Mesothelial cell of epicardium (in vitro differentiated cells): ENCODE measurements at regions not wholly inside any gene's neighbourhood (a gene's known extent, or its start where the extent isn't known, plus 50 kb on each side); places are given as distances from the start of the nearest gene placed in this dataset.

Experiments
- DNase-seq, 2 experiments: peaks; one replicate each; pipeline ENCODE4 v3.0.0; 2021; ENCODE audit warnings: low spot score in 2 of 2; ENCODE audit not compliant: unreplicated experiment in 2 of 2
- H3K27ac Mint-ChIP-seq: 2 replicates; pipeline ENCODE4 v1.8.0; 2021; ENCODE audit warnings: mixed read lengths
- H3K27me3 Mint-ChIP-seq: 2 replicates; pipeline ENCODE4 v1.8.0; 2021; ENCODE audit warnings: low read depth, mixed read lengths
- H3K36me3 Mint-ChIP-seq: 2 replicates; pipeline ENCODE4 v1.8.0; 2021; ENCODE audit warnings: mixed read lengths
- H3K4me1 Mint-ChIP-seq: 2 replicates; pipeline ENCODE4 v1.8.0; 2021; ENCODE audit warnings: mixed read lengths
- H3K4me3 Mint-ChIP-seq: 2 replicates; pipeline ENCODE4 v1.8.0; 2021; ENCODE audit warnings: mild to moderate bottlenecking, moderate library complexity, mixed read lengths
- H3K9me3 Mint-ChIP-seq: 2 replicates; pipeline ENCODE4 v1.8.0; 2021; ENCODE audit warnings: mixed read lengths
- TF ChIP-seq, protein P1 (sequence below): fragments of 200-600 bp; sonication (generic); IDR thresholded peaks from one replicate; pipeline ENCODE4 v1.5.0; 2021; ENCODE audit warnings: antibody characterized with exemption; ENCODE audit not compliant: unreplicated experiment

DNA sequence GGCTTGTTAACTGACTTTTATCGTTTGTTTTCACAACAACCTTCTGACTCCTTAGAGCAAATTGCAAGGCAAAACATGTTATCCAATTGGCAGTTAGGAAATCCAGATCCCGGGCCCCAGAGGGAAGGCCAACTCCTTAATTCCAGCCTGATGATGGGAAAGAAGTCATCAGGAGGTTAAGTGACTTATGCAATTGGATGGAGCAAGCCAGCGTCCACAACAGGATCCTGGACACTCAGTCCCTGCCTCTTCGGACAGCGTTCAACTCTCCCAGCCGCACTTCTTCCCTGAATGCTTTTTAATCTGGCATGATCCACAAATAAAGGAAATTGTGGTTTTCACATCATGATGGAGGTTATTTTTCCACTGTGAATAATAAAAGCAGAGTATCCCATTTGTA, 310.1 kb downstream of the RAB28 start:
- Mint-ChIP-seq H3K36me3 (no peaks in the 10 kb centered on the region), H3K4me1 (no peaks in the 10 kb centered on the region), H3K27me3 (no peaks in the 10 kb centered on the region), H3K4me3 (no peak overlapping the region), H3K27ac (no peak overlapping the region), H3K9me3 (no peaks in the 10 kb centered on the region)
- TF ChIP-seq, protein P1, sequence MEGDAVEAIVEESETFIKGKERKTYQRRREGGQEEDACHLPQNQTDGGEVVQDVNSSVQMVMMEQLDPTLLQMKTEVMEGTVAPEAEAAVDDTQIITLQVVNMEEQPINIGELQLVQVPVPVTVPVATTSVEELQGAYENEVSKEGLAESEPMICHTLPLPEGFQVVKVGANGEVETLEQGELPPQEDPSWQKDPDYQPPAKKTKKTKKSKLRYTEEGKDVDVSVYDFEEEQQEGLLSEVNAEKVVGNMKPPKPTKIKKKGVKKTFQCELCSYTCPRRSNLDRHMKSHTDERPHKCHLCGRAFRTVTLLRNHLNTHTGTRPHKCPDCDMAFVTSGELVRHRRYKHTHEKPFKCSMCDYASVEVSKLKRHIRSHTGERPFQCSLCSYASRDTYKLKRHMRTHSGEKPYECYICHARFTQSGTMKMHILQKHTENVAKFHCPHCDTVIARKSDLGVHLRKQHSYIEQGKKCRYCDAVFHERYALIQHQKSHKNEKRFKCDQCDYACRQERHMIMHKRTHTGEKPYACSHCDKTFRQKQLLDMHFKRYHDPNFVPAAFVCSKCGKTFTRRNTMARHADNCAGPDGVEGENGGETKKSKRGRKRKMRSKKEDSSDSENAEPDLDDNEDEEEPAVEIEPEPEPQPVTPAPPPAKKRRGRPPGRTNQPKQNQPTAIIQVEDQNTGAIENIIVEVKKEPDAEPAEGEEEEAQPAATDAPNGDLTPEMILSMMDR = no peak
- no peak for DNase-seq

DNA sequence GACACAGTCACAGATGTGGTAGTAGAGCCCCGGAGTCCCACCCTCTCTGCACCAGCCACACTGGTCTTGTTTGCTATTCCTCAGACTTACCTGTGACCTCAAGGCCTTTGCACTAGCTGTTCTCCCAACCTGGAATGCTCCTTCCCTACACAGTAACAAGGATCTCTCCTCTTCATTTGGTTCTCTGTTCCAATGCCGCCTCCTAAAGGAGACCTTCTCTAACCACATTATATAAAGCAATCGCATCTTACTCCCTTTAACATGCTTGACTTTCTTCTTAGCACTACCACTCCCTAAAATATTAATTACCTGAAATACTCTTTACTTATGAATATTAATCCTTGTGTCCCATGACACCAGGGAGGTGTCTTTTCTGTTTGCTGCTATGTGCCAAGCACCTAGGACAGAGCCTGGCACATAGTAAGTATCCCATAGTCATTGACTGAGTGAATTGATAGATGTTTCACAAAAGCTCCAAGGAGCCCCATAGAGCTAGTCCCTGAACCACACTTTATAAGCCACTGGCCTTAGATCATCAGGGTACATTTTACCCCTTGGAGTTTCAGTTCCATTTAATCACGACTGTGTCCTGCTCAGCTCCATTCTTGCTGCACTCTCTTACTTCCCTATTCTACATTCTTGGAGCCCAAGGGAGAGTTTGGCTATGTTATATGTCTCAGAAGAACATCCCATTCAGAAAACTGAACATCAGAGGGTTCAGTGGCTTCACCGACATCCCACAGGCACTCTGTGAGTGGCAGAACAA, 312.7 kb downstream of the RAB28 start:
- DNase-seq = no peak
- TF ChIP-seq, protein P1 = no peak
- no peak overlapping the region for H3K27ac Mint-ChIP-seq
- H3K4me1 Mint-ChIP-seq = no peaks in the 10 kb centered on the region
- no peaks in the 10 kb centered on the region for H3K36me3 Mint-ChIP-seq
- H3K27me3 Mint-ChIP-seq = no peaks in the 10 kb centered on the region
- no peaks in the 10 kb centered on the region for H3K9me3 Mint-ChIP-seq
- H3K4me3 Mint-ChIP-seq = no peak overlapping the region

DNA sequence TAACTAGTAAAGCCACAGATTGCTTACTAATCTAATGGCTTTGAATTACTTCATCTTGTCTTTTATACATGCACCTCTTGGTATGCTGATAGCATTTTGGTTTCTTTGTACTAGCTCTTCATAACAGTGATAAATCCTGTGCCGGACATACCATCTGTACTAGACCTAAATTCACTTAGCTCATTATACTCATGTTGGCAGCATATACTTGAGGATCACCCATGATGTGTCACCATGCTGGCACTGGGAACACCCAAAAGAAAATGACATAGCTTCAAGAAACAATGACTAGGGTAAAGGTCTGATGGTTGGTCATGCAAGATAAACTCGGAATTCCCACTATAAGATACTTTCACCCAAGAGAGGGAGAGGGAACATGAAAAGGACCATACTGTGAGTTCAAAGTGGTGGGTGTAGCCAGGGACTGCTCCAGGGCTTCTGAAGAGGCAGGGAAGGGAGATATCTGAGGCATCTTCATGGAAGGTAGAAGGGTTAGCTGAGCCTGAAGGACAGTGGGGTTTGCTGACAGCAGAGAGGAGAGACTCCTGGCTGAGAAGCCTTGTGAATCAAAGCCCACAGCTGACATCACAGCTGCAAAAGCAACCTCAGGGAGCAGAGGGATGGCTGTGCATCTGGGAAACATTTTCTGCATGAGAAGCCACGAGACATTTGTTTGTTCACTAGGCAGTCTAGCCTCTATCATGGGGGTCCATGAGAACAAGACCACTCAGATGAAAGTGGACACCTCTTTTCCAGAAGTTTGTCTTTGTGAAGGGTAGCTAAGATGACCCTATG, 314.2 kb downstream of the RAB28 start:
- Mint-ChIP-seq H3K36me3 (no peaks in the 10 kb centered on the region), H3K27ac (no peak overlapping the region), H3K4me3 (no peak overlapping the region), H3K27me3 (no peaks in the 10 kb centered on the region), H3K9me3 (no peaks in the 10 kb centered on the region), H3K4me1 (no peaks in the 10 kb centered on the region)
- TF ChIP-seq, protein P1 = no peak
- DNase-seq = no peak

DNA sequence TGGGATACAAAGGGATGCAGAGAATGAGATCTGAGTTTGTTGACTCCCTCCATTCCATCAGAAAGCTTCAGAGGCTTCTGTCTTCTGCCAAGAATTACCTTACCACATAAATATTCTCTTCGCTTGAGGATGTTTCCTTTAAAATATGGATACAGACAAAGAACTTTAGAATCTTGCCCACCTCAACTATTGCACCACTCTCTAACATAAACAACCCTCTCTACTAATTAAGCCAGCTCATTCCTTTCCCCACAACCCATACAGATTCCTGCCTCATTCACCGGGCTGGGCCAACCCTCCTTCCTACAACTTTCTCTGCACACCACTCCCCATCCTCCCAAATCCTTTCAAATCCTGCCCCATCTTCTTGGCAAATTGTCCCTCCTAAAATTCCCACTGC, 315.8 kb downstream of the RAB28 start:
- TF ChIP-seq, protein P1 = no peak
- H3K27ac Mint-ChIP-seq = no peak overlapping the region
- no peak overlapping the region for H3K4me3 Mint-ChIP-seq
- DNase-seq = no peak
- no peaks in the 10 kb centered on the region for H3K4me1 Mint-ChIP-seq
- no peaks in the 10 kb centered on the region for H3K27me3 Mint-ChIP-seq
- H3K36me3 Mint-ChIP-seq = no peaks in the 10 kb centered on the region
- H3K9me3 Mint-ChIP-seq = no peaks in the 10 kb centered on the region

DNA sequence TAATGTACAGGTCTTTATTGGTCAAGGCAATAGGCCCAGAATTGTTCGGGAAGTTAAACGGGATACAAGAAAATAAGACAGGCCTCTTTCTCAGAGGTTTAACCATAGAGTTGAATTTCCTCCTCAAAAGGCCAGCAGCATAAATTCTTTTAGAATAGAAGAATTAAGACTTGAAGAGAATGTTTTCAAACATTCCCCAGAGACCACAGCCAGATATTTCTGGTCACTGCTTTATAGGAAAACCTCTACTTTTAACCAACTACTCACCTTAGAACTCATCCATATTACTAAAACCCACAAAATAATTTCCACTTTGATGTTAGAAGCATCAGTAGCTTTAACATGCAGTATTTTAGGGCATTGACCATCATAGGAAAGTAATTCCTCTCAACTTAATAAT, 317.9 kb downstream of the RAB28 start:
- no peaks in the 10 kb centered on the region for H3K36me3 Mint-ChIP-seq
- H3K27ac Mint-ChIP-seq = no peak overlapping the region
- no peaks in the 10 kb centered on the region for H3K9me3 Mint-ChIP-seq
- H3K27me3 Mint-ChIP-seq = no peaks in the 10 kb centered on the region
- DNase-seq = no peak
- no peak overlapping the region for H3K4me3 Mint-ChIP-seq
- H3K4me1 Mint-ChIP-seq = no peaks in the 10 kb centered on the region
- TF ChIP-seq, protein P1 = no peak
